Ectodermal cell (in vitro differentiated cells): ENCODE measurements at regions not wholly inside any gene's neighbourhood (a gene's known extent, or its start where the extent isn't known, plus 50 kb on each side); places are given as distances from the start of the nearest gene placed in this dataset.
"Not testable (repeated sequence)": the region's sequence is repeated elsewhere in the genome, so short reads cannot be mapped to it uniquely, and the experiment has no call there.

Experiments
- H3K27ac ChIP-seq: 2 replicates; pipeline ENCODE4 v1.7.0; 2013; ENCODE audit warnings: mild to moderate bottlenecking, low read depth, low read length; ENCODE audit not compliant: insufficient read depth, poor library complexity, severe bottlenecking
- H3K27me3 ChIP-seq: 2 replicates; pipeline ENCODE4 v1.7.0; 2013; ENCODE audit warnings: mild to moderate bottlenecking, low read length; ENCODE audit not compliant: insufficient read depth, control insufficient read depth, poor library complexity, severe bottlenecking
- H3K36me3 ChIP-seq: one replicate; pipeline ENCODE4 v1.7.0; 2013; ENCODE audit warnings: low read length; ENCODE audit not compliant: control insufficient read depth, insufficient read depth
- H3K4me1 ChIP-seq: one replicate; pipeline ENCODE4 v1.7.0; 2013; ENCODE audit warnings: low read length; ENCODE audit not compliant: control insufficient read depth, insufficient read depth
- H3K4me3 ChIP-seq: 2 replicates; pipeline ENCODE4 v1.7.0; 2013; ENCODE audit warnings: low read depth, low read length, control low read depth; ENCODE audit not compliant: insufficient read depth
- H3K9me3 ChIP-seq: 2 replicates; pipeline ENCODE4 v1.7.0; 2013; ENCODE audit warnings: mild to moderate bottlenecking, low read length, moderate library complexity; ENCODE audit not compliant: control insufficient read depth
- WGBS, 2 experiments: methylation state at CpG; one replicate each; pipeline ENCODE4 v1.1.7; 2013; ENCODE audit warnings: missing lambda C conversion rate in 2 of 2; 5-methylcytosine and 5-hydroxymethylcytosine counted together

DNA sequence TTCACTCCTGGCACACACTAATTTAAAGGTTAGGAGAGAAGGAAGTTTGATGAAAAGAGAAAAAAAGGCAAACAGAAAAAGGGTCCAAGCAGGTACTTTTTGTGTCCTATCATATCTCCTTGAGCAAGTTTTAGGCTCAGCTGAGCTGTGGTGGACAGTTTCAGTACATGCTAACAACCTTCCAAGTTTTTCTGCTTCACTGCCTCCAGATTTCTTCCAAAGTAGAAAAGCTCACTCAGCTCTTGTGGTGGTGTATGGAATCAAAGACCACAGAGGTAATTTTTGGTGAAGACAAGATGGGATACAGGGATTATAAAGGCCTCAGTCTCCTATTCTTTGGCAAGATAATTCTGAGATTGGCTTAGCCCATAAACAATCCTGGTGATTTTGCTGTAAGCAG, 921.8 kb downstream of the NR2F1-AS1 start:
- Histone ChIP-seq H3K9me3 (no peaks in the 10 kb centered on the region), H3K36me3 (no peaks in the 10 kb centered on the region), H3K4me1 (peaks cover 2% of the 10 kb centered on the region), H3K27me3 (no peaks in the 10 kb centered on the region), H3K4me3 (no peak overlapping the region), H3K27ac (no peak overlapping the region)

DNA sequence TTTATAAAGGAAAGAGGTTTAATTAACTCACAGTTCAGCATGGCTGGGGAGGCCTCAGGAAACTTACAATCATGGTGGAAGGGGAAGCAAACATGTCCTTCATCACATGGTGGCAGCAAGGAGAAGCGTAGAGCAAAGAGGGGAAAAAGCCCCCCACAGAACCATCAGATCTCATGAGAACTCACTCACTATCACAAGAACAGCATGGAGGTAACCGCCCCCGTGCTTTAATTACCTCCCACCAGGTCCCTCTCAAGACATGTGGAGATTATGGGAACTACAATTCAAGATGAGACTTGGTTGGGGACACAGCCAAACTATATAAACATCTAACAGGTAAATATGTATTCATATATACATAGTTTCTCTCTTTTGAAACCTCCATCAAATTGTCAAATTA, 926.4 kb downstream of the NR2F1-AS1 start:
- H3K27me3 ChIP-seq, H3K9me3 ChIP-seq, H3K27ac ChIP-seq, H3K4me1 ChIP-seq, H3K4me3 ChIP-seq, H3K36me3 ChIP-seq: not testable (repeated sequence)
- WGBS, 2 experiments = 85 to 100% methylated on average over 3 of the region's 3 CpGs

- Histone ChIP-seq H3K27me3 (no peaks in the 10 kb centered on the region), H3K4me1 (no peaks in the 10 kb centered on the region), H3K4me3 (no peak overlapping the region), H3K36me3 (no peaks in the 10 kb centered on the region), H3K9me3 (no peaks in the 10 kb centered on the region), H3K27ac (no peak overlapping the region)
- WGBS, 2 experiments = 82% methylated on average over 1 of the region's 2 CpGs; no CpG with 5 or more reads in 1 of the 2 experiments
Observed at GRCh38 chr5:92653730-92654461, 927.1 kb downstream of the NR2F1-AS1 start.

DNA sequence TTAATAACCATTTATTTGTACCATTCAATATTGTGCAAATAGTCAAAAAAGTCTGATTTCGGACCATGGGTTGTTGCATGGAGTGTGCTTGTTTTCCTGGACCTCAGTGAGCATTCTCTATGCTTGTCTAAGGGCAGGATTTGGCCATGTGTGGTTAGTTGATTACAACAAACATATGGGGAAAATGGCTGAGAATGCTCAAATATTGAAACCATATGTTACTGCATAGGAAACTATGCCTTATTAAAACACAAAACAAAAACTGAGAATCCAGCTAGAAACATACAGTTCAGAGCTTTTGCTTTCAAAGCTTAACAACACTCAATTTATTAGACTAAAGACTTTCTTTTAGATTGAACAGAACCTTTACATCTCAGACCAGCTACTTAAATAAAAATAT, 928.3 kb downstream of the NR2F1-AS1 start:
- no peaks in the 10 kb centered on the region for H3K27me3 ChIP-seq
- 71 to 86% methylated on average over 1 of the region's 1 CpG for WGBS, 2 experiments
- H3K4me3 ChIP-seq = no peak overlapping the region
- H3K36me3 ChIP-seq = no peaks in the 10 kb centered on the region
- H3K9me3 ChIP-seq = no peaks in the 10 kb centered on the region
- H3K4me1 ChIP-seq = no peaks in the 10 kb centered on the region
- H3K27ac ChIP-seq = no peak overlapping the region

GRCh38 chr5:92644266-92644886, 936.6 kb downstream of the NR2F1-AS1 start:
- Histone ChIP-seq H3K27ac (no peak overlapping the region), H3K9me3 (no peaks in the 10 kb centered on the region), H3K27me3 (no peaks in the 10 kb centered on the region), H3K4me3 (no peak overlapping the region), H3K36me3 (no peaks in the 10 kb centered on the region), H3K4me1 (peaks cover 14% of the 10 kb centered on the region)
- 74% methylated on average over 4 of the region's 4 CpGs for WGBS, 2 experiments

DNA sequence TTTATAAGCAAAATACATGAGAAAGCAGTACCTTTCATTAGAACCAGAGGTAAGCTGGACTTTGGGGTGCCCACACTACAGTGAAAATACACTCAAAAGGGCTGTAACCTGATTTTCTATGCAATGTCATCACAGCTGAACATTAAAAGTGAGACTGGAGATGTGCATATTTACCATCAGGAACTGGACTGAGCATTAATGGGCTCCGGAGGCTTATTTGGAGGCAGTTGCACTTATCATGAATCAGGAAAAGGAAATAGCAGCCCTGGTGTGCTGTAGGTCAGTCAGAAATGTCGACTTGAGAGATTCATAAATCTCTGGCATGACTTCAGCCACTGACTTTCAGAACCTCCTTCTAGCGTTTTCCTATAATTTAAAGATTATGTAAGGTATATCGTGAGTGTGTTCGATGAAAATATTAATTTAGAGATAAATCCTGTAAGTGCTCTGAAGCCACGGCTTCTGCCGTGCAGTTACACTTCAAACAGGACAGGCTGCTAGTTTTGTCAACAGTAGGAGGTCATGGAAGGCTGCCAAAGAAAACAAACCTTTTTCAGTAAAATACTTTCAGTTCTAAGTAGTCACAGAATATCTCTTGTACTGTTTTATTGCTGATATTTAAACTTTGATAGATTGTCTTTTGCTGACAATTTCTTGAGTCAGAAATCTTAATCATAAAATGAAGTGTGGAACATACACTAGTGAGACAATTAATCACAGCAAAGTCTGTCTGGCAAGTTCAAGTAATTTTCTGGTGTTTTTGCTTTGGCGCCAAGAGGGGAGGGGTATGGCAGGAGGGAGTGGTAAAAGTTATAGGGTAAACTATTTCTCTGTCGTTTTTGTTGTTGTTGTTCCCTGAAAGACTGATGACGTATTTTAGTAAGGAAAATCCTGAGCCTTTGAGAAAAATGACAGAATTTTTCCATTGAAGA, 939.7 kb downstream of the NR2F1-AS1 start:
- WGBS, 2 experiments = 73 to 74% methylated on average over 10 of the region's 10 CpGs
- H3K27ac ChIP-seq = no peak overlapping the region
- H3K9me3 ChIP-seq = no peaks in the 10 kb centered on the region
- H3K27me3 ChIP-seq = no peaks in the 10 kb centered on the region
- H3K36me3 ChIP-seq = no peaks in the 10 kb centered on the region
- peaks cover 14% of the 10 kb centered on the region for H3K4me1 ChIP-seq
- no peak overlapping the region for H3K4me3 ChIP-seq

- H3K4me3 ChIP-seq = no peak overlapping the region
- H3K27me3 ChIP-seq = no peaks in the 10 kb centered on the region
- H3K27ac ChIP-seq = no peak overlapping the region
- no peaks in the 10 kb centered on the region for H3K9me3 ChIP-seq
- H3K36me3 ChIP-seq = no peaks in the 10 kb centered on the region
- H3K4me1 ChIP-seq = peaks cover 14% of the 10 kb centered on the region
- 81 to 85% methylated on average over 3 of the region's 3 CpGs for WGBS, 2 experiments
Observed at GRCh38 chr5:92640340-92640739, 940.7 kb downstream of the NR2F1-AS1 start.

DNA sequence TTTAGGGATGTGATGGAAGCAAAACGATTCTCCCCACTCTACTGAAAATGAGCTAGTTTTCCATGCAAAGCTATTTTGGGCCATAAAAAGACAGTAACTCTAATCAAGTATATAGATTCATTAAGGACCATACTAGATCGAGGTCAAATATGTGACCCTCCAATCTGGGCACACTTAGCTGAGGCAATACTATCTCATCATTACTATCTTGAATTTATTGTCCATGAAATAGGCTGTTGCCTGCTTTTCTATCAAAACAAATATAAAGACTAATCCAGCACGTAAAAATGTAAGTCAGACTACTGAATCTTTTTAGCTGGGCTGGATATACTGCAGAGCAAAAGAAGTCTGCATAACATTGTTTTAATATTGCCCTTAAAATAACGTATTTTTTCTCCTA, 943.1 kb downstream of the NR2F1-AS1 start:
- H3K4me1 ChIP-seq = peaks cover 14% of the 10 kb centered on the region
- no peaks in the 10 kb centered on the region for H3K27me3 ChIP-seq
- H3K36me3 ChIP-seq = no peaks in the 10 kb centered on the region
- WGBS, 2 experiments = 90 to 95% methylated on average over 4 of the region's 4 CpGs
- H3K4me3 ChIP-seq = no peak overlapping the region
- H3K9me3 ChIP-seq = no peaks in the 10 kb centered on the region
- no peak overlapping the region for H3K27ac ChIP-seq

GRCh38 chr5:92637247-92637646, 943.8 kb downstream of the NR2F1-AS1 start:
- WGBS, 2 experiments = 57 to 62% methylated on average over 2 of the region's 2 CpGs
- H3K4me1 ChIP-seq = peaks cover 14% of the 10 kb centered on the region

DNA sequence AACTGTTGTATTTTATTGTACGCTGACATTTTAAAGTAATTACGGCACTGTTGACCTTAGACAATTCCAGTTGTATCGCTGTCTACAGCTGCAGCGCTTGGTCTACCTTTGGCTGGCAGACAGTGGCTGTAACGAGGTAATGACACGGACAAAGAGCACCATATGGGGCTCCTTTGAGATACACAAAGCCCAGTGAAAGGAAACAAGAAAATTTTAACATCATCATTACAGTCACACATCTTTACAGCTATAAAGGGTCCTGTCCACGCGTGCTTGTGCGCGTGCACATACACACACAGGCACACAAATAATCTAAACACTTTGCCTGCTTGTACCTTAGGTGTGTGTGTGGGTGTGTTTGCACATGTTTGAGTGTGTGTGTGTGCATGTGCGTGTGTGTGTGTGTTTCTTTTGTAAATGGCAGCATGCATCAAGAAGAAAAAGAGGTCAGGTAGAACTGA, 946.0 kb downstream of the NR2F1-AS1 start:
- Histone ChIP-seq H3K36me3 (no peaks in the 10 kb centered on the region), H3K9me3 (no peaks in the 10 kb centered on the region), H3K4me1 (no peaks in the 10 kb centered on the region), H3K27ac (no peak overlapping the region), H3K27me3 (no peaks in the 10 kb centered on the region), H3K4me3 (no peak overlapping the region)
- 90 to 93% methylated on average over 11 of the region's 11 CpGs for WGBS, 2 experiments

More at GRCh38 chr5:92637247-92637646, 943.8 kb downstream of the NR2F1-AS1 start:
- Histone ChIP-seq H3K9me3 (no peaks in the 10 kb centered on the region), H3K36me3 (no peaks in the 10 kb centered on the region), H3K27ac (no peak overlapping the region), H3K27me3 (no peaks in the 10 kb centered on the region), H3K4me3 (no peak overlapping the region)
